Testis (tissue), 2 donors: ENCODE measurements at regions not wholly inside any gene's neighbourhood (a gene's known extent, or its start where the extent isn't known, plus 50 kb on each side); places are given as distances from the start of the nearest gene placed in this dataset.
"Not testable (repeated sequence)": the region's sequence is repeated elsewhere in the genome, so short reads cannot be mapped to it uniquely, and the experiment has no call there.

Experiments used
- DNase-seq: peaks from one replicate; pipeline ENCODE4 v3.0.0-alpha.2; 2019
- H3K27ac ChIP-seq, 2 donors: fragments of 200-600 bp; sonication (generic); one replicate each; pipeline ENCODE4 v1.5.1; 2019
- H3K27me3 ChIP-seq: fragments of 200-600 bp; sonication (generic); one replicate; pipeline ENCODE4 v1.5.1; 2019
- H3K36me3 ChIP-seq: fragments of 200-600 bp; sonication (generic); one replicate; pipeline ENCODE4 v1.5.1; 2017; ENCODE audit warnings: low read depth; ENCODE audit errors: missing control alignments
- H3K4me1 ChIP-seq: fragments of 200-600 bp; sonication (generic); one replicate; pipeline ENCODE4 v1.5.1; 2019
- H3K4me3 ChIP-seq, 2 donors: fragments of 200-600 bp; sonication (generic); one replicate each; pipeline ENCODE4 v1.5.1; 2017 to 2019
- H3K9me3 ChIP-seq: fragments of 200-600 bp; sonication (generic); one replicate; pipeline ENCODE4 v1.5.1; 2017
- POLR2A ChIP-seq: fragments of 450-650 bp; IDR thresholded peaks from one replicate; pipeline ENCODE4 v1.6.1; 2017; ENCODE audit warnings: antibody characterized with exemption, mild to moderate bottlenecking, moderate library complexity
- WGBS, 2 donors: methylation state at CpG; one replicate each; pipeline ENCODE4 v1.1.5; 2018; 5-methylcytosine and 5-hydroxymethylcytosine counted together
- intact Hi-C: fragments of 100-400 bp; cut with DNase I; formaldehyde crosslinking; loops from one replicate; pipeline ENCODE4 v1.15.1; 2023; ENCODE audit warnings: low total_unique reads
- TF ChIP-seq, protein P1 (sequence below), 3 experiments: fragments of 450-650 bp in 2 of 3; fragments of 200-600 bp in 1 of 3; sonication (generic) in 1 of 3; IDR thresholded peaks; one replicate each; pipeline ENCODE4 v1.5.1; 2016 to 2019; ENCODE audit warnings: antibody characterized with exemption in 3 of 3, mild to moderate bottlenecking in 2 of 3, moderate library complexity in 1 of 3

DNA sequence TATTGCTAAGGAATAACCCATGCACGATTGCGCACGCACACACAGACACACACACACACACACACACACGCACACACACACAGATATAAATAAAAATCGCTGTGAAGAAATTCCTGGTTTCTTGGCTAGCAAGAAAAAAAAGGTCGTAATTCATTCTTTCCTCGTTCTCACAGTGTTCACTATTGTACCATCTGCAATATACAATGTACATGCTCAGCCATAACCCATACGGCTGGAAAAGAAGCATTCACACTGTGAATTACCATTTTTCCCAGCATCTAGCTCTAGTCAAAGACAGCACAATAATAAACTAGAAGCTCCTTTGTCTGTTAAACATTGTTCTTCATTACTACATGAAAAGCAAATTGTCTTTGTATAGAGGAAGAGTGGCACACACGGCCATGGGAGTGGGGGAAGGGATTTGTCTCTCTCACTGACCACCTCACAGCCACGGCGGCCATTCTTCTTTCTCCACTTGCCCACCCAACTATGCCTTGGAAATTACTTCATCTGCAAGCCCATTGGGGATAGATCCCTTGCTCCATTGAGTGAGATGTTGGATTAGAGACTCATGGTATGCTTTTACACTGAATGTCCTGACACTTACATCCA, 115.3 kb upstream of the ID4 start:
- Histone ChIP-seq H3K4me3 (no peak overlapping the region), H3K4me1 (no peaks in the 10 kb centered on the region), H3K27ac (no peak overlapping the region), H3K27me3 (no peaks in the 10 kb centered on the region), H3K9me3 (no peaks in the 10 kb centered on the region), H3K36me3 (no peaks in the 10 kb centered on the region)
- no peak for DNase-seq
- intact Hi-C loops = no loop called here
- WGBS, 2 donors = 79 to 83% methylated on average over 11 of the region's 11 CpGs
- no peak for TF ChIP-seq POLR2A
- TF ChIP-seq, protein P1, sequence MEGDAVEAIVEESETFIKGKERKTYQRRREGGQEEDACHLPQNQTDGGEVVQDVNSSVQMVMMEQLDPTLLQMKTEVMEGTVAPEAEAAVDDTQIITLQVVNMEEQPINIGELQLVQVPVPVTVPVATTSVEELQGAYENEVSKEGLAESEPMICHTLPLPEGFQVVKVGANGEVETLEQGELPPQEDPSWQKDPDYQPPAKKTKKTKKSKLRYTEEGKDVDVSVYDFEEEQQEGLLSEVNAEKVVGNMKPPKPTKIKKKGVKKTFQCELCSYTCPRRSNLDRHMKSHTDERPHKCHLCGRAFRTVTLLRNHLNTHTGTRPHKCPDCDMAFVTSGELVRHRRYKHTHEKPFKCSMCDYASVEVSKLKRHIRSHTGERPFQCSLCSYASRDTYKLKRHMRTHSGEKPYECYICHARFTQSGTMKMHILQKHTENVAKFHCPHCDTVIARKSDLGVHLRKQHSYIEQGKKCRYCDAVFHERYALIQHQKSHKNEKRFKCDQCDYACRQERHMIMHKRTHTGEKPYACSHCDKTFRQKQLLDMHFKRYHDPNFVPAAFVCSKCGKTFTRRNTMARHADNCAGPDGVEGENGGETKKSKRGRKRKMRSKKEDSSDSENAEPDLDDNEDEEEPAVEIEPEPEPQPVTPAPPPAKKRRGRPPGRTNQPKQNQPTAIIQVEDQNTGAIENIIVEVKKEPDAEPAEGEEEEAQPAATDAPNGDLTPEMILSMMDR (IDR thresholded peaks at IDR 0.05) = no peak

DNA sequence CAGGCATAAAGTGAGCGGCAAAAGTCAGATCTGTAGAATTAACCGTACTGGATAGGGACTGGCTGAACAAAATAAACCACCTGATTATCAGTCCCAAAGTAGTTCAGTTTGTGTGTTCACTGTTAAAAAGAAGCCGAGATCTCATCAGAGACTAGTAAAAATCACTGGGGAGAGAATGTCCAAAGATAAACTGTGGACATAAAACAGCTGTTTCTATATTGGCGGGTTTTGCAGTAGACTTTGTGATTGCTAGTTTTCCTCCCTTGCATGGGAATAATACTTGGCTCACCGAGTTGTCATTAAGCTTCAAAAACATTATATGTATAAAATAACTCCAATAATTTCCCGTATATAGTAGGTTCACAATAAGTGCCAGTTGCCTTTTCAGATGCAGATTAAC, 114.2 kb upstream of the ID4 start:
- WGBS, 2 donors = 77 to 83% methylated on average over 6 of the region's 6 CpGs
- Histone ChIP-seq H3K4me1 (no peaks in the 10 kb centered on the region), H3K4me3 (no peak overlapping the region), H3K36me3 (no peaks in the 10 kb centered on the region), H3K9me3 (no peaks in the 10 kb centered on the region), H3K27ac (no peak overlapping the region), H3K27me3 (no peaks in the 10 kb centered on the region)
- TF ChIP-seq, protein P1 (IDR thresholded peaks at IDR 0.05) = no peak
- TF ChIP-seq POLR2A = no peak
- intact Hi-C loops = no loop called here
- DNase-seq = no peak

DNA sequence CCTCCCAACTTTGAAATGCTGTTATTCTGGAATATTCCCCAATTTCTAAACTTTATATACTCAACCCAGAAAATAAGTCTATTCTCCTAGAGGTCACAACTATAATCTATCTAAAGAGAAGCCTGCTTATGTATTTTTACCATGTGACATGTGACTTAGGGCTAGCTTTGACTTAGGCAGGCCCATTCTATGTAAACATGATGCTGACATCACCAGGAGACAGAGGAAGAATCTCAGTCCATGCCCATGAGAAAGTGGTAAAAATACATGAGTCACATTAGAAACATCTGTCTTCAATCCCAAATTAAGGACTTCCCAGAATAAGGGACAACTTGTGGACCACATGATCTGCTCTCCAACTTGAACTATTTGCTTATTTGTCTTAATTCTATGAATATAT, 113.6 kb upstream of the ID4 start:
- Histone ChIP-seq H3K36me3 (no peaks in the 10 kb centered on the region), H3K4me3 (no peak overlapping the region), H3K27me3 (no peaks in the 10 kb centered on the region), H3K9me3 (no peaks in the 10 kb centered on the region), H3K4me1 (no peaks in the 10 kb centered on the region), H3K27ac (no peak overlapping the region)
- no peak for DNase-seq
- TF ChIP-seq POLR2A = no peak
- TF ChIP-seq, protein P1 (IDR thresholded peaks at IDR 0.05) = no peak
- intact Hi-C loops = no loop called here

DNA sequence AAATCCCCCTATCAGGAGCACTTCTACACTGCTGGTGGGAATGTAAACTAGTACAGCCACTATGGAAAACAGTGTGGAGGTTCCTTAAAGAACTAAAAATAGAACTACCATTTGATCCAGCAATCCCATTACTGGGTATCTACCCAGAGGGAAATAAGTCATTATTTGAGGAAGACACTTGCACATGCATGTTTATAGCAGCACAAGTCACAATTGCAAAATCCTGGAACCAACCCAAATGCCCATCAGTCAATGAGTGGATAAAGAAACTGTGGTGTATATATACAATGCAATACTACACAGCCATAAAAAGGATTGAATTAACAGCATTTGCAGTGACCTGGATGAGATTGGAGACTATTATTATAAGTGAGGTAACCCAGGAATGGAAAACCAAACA, 111.7 kb upstream of the ID4 start:
- H3K9me3 ChIP-seq, H3K4me1 ChIP-seq, H3K27ac ChIP-seq, H3K27me3 ChIP-seq, DNase-seq, H3K4me3 ChIP-seq, intact Hi-C loops, H3K36me3 ChIP-seq: not testable (repeated sequence)

DNA sequence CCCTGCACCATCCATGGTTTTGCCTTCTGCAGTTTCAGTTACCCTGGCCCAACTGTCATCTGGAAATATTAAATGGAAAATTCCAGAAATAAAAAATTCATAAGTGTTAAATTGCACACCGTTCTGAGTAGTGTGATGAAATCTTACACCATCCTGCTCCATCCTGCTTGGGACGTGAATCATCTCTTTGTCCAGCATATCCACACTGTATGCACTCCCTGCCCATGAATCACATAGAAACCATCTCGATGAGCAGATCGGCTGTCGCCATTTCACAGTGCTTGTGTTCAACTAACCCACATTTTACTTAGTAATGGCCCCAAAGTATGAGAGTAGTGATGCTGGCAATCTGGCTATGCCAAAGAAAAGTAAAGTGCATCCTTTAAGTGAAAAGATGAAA, 105.9 kb upstream of the ID4 start:
- Histone ChIP-seq H3K27ac (no peak overlapping the region), H3K4me1 (no peaks in the 10 kb centered on the region), H3K9me3 (no peaks in the 10 kb centered on the region), H3K27me3 (no peaks in the 10 kb centered on the region), H3K4me3 (no peak overlapping the region), H3K36me3 (no peaks in the 10 kb centered on the region)
- intact Hi-C loops = no loop called here
- no peak for TF ChIP-seq POLR2A
- TF ChIP-seq, protein P1 (IDR thresholded peaks at IDR 0.05) = no peak
- 87 to 91% methylated on average over 5 of the region's 5 CpGs for WGBS, 2 donors
- DNase-seq = no peak
